ENCODE measurements at regions not wholly inside any gene's neighbourhood (a gene's known extent, or its start where the extent isn't known, plus 50 kb on each side); places are given as distances from the start of the nearest gene placed in this dataset.

GRCh38 chr9:35540315-35540714 is 50.4 kb downstream of the RUSC2 start:
- DNase-seq (ENCODE audit: low spot score): no peak

DNA sequence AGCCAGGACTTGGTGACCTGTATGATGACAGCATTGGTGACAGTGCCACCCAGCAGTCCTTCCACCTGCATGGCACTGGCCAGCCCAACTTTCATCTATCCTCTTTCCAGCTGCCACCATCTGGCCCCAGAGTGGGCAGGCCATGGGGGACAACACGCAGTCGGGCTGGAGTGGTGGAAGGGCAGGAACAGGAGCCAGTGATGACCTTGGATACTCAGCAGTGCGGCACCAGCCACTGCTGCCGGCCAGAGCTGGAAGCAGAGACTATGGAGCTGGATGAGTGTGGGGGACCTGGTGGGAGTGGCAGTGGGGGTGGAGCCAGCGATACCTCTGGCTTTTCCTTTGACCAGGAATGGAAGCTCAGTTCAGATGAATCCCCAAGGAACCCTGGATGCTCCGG is 56.9 kb downstream of the RUSC2 start:
- no peak for DNase-seq (ENCODE audit: low spot score)

DNA sequence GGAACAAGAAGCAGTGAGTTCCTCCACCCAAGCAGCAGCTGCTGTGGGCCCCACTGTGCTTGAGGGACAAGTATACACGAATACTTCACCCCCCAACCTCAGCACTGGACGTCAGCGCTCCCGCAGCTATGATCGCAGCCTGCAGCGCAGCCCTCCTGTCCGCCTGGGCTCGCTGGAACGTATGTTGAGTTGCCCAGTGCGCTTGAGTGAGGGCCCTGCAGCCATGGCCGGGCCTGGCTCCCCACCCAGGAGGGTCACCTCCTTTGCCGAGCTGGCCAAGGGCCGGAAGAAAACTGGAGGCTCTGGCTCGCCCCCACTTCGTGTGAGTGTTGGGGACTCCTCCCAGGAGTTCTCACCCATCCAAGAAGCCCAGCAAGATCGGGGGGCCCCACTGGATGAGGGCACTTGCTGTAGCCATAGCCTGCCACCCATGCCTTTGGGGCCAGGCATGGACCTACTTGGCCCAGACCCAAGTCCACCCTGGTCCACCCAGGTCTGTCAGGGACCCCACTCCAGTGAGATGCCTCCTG is 57.1 kb upstream of the TESK1 start:
- DNase-seq (ENCODE audit: low spot score): no peak

- DNase-seq (ENCODE audit: low spot score): no peak
Observed at GRCh38 chr9:35548571-35548970, 56.5 kb upstream of the TESK1 start.

GRCh38 chr9:35549441-35549840 is 55.6 kb upstream of the TESK1 start:
- no peak for DNase-seq (ENCODE audit: low spot score)

- no peak for DNase-seq (ENCODE audit: low spot score)
Observed at GRCh38 chr9:35552376-35552775, 52.7 kb upstream of the TESK1 start.

- no peak for DNase-seq (ENCODE audit: low spot score)
Observed at GRCh38 chr9:35552837-35553236, 52.2 kb upstream of the TESK1 start.

GRCh38 chr9:35553670-35554543 is 51.2 kb upstream of the TESK1 start:
- peak; percentile 84 for DNase-seq (ENCODE audit: low spot score)

DNA sequence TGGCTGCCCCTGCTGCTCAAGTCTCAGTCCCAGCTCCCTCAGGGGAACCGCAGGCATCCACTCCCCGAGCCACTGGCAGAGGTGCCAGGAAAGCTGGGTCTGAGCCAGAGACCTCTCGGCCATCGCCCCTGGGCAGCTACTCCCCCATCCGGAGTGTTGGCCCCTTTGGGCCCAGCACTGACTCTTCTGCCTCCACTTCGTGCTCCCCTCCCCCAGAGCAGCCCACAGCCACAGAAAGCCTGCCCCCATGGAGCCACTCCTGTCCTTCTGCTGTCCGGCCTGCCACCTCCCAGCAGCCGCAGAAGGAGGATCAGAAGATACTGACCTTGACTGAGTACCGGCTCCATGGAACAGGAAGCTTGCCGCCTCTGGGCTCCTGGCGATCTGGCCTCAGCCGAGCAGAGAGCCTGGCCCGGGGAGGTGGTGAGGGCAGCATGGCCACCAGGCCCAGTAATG is 49.8 kb upstream of the TESK1 start:
- DNase-seq (ENCODE audit: low spot score): no peak
